Epithelial cell of esophagus (primary cell): ENCODE measurements at regions not wholly inside any gene's neighbourhood (a gene's known extent, or its start where the extent isn't known, plus 50 kb on each side); places are given as distances from the start of the nearest gene placed in this dataset.

Source experiments
- DNase-seq: peaks from one replicate; pipeline ENCODE4 v3.0.0; 2010; ENCODE audit warnings: low read depth
- H3K4me3 ChIP-seq: 2 replicates; pipeline ENCODE4 v1.5.1; 2011; ENCODE audit warnings: mild to moderate bottlenecking, low read length, control low read depth
- TF ChIP-seq, protein P1 (sequence below): IDR thresholded peaks from 2 replicates; pipeline ENCODE4 v1.5.1; 2011; ENCODE audit warnings: low read depth, mild to moderate bottlenecking, low read length, control low read depth, inconsistent platforms; ENCODE audit not compliant: insufficient read depth; ENCODE audit errors: missing control alignments

DNA sequence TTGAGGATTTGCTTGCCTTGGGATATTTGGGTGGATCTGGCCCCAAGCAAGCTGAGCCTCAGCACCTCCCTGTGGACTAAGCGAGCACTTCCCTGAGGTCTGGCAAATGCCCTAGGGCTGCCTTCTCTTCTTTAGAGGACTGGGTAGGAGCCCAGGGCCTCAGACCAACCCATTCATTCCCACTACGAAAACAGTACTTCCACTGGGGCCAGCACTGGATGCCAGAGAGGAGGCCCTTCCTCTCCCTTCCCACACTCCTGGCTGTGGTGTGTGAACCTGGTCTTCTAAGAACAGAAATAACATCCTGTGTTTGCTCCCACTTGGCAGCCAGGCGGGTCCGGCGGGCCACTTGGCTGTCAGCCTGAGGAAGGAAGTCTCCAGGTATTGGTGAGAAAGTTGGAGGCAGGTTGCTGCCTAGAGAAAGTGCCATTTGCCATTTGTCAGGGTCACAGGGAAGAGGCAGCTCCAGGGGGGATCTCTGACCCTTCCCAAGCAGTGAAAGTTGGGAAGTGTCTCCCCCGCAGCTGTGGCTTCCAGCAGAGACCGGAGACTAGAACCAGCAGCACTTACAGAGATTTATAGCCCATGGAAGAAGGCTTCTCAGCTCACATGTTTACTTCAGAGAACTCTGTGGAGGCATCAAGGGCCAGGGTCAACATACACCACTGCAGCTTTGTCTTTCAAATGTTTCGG is 323.5 kb downstream of the SIPA1L2 start:
- no peak for DNase-seq
- H3K4me3 ChIP-seq, result no peak overlapping the region
- TF ChIP-seq, protein P1, sequence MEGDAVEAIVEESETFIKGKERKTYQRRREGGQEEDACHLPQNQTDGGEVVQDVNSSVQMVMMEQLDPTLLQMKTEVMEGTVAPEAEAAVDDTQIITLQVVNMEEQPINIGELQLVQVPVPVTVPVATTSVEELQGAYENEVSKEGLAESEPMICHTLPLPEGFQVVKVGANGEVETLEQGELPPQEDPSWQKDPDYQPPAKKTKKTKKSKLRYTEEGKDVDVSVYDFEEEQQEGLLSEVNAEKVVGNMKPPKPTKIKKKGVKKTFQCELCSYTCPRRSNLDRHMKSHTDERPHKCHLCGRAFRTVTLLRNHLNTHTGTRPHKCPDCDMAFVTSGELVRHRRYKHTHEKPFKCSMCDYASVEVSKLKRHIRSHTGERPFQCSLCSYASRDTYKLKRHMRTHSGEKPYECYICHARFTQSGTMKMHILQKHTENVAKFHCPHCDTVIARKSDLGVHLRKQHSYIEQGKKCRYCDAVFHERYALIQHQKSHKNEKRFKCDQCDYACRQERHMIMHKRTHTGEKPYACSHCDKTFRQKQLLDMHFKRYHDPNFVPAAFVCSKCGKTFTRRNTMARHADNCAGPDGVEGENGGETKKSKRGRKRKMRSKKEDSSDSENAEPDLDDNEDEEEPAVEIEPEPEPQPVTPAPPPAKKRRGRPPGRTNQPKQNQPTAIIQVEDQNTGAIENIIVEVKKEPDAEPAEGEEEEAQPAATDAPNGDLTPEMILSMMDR, result peak; percentile 14

DNA sequence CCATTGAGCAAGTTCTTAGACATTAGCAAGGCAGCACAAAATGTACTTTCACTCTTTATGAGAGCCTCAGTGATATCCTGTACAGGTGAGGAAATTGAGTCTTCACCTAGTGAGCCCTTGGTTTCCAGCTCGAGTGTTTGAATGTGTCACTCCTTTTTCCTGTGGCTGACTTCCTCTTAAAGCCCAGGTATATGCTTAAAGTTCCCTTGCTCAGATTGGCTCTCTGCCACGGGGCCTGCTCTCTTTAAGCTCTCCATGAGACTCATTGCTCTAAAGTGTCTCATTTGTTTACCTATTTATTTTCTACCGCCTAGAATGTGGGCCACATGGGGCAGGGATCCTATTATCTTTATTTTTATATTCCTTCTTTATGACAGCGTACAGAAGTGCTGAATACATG is 324.9 kb downstream of the SIPA1L2 start:
- no peak overlapping the region for H3K4me3 ChIP-seq
- TF ChIP-seq, protein P1, result no peak
- DNase-seq, result peak; percentile 46

DNA sequence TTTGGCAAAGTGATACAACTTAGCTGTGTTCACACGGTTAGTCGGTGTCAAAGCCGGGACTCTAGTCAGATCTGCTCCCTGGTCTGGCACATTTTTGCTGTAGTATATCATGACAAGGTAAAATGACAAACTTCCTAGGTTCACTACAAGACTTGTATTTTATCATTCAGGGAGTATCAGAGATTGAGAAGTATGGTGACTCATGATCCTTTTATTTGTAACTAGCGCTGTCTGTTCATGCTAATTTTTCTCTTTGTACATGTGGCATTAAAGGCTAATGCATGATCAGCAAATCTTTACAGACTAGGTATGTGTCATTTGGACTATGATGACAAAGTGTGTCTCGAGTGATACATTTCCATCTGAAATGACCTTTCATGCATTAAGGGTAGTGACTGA is 326.7 kb downstream of the SIPA1L2 start:
- DNase-seq, result peak; percentile 67
- TF ChIP-seq, protein P1, result no peak
- no peak overlapping the region for H3K4me3 ChIP-seq

DNA sequence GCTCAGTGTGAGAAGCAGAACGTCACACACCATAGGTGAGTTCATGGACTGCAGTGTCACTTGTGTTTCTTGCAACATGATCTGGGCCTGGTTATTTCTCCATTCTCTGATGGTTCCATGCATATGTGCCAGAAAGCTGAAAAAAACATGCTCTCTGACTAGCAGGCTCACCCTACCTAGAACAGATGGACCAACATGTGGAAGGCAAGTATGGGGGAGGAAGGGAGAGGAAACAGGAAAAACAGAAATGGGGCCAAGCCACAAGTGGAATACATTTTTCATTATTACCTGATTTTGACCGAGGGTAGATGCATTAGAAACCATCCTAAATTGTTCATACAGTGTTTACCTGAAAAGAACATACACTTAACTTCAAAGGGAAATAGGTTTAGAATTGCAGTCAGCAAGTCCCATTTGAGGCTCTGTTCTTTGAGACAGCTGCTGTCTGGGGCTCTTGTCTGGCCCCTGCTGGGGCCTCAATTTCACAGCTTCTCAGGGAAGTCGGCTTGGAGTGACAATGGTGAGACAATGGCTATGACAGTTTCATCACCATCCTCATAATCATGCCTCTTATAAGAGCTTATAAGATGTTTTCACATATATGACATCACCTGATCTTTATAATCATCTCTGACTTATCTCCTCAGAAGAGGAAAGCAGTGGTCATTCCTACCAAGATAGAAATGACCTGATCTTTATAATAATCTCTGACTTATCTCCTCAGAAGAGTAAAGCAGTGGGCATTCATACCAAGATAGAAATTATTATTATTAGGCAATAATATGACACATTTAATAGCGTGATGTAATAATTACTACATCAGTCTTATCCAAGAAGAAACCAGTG is 327.3 kb downstream of the SIPA1L2 start:
- no peak overlapping the region for H3K4me3 ChIP-seq
- DNase-seq, result no peak
- TF ChIP-seq, protein P1, result no peak

DNA sequence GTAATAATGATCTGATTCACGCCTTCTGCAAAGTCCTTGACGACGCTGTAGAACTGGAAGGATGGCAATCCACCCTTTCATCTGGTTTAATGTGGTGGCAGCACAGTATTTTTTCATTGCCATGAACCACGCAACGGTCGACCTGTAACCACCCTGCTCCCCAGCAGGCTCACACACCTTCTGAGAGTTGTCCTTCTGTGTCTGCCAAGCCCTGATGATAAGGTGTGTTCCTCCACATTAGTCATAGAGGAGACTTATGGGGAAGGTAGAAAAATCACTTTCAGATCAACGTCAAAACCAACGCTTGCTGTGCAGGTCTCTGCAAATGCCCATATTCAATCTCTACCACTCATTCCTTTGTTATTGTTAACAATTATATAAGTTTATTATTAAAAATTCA is 328.7 kb downstream of the SIPA1L2 start:
- TF ChIP-seq, protein P1, result no peak
- no peak overlapping the region for H3K4me3 ChIP-seq
- DNase-seq, result peak; percentile 36

DNA sequence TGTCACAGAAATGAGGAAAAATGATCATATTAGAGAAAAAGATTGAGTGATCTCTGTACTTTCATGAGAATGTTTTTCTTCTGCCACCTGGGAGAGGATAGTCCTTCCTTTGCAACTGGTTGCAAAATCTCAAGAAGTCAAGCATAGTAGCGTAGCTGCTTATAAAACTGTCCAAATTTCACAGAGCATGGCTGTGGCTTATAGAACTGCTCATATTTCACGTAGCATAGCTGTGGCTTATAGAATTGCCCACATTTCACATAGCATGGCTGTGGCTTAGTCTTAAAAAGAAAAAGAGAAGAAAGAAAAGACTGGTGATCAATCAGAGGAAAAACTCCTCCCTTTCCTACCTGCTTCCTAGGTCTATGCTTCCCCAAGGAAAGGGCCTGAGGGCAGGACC is 329.5 kb downstream of the SIPA1L2 start:
- no peak for DNase-seq
- H3K4me3 ChIP-seq, result no peak overlapping the region
- TF ChIP-seq, protein P1, result no peak
